Aorta (tissue), 5 donors: ENCODE measurements at regions not wholly inside any gene's neighbourhood (a gene's known extent, or its start where the extent isn't known, plus 50 kb on each side); places are given as distances from the start of the nearest gene placed in this dataset.

Experiments
- ATAC-seq: fragments of 200-7000 bp; cut with Tn5 transposase; one replicate; pipeline ENCODE4 v1.9.1; 2022; ENCODE audit warnings: moderate library complexity; ENCODE audit not compliant: low FRiP score
- DNase-seq, 2 donors: peaks; one replicate each; pipeline ENCODE4 v3.0.0-alpha.2; 2020
- H3K27ac ChIP-seq, 2 donors: one replicate each; pipeline ENCODE4 v1.5.1; 2013; ENCODE audit warnings: low read length in 2 of 2, mild to moderate bottlenecking in 2 of 2, moderate library complexity in 2 of 2, control low read depth in 1 of 2, inconsistent platforms in 1 of 2, low read depth in 1 of 2
- H3K27me3 ChIP-seq, 2 donors: one replicate each; pipeline ENCODE4 v1.6.1; 2013; ENCODE audit warnings: control low read depth in 1 of 2, low read length in 1 of 2, mild to moderate bottlenecking in 1 of 2, moderate library complexity in 1 of 2; ENCODE audit not compliant: insufficient read depth in 2 of 2, control insufficient read depth in 1 of 2
- H3K36me3 ChIP-seq, 2 donors: one replicate each; pipeline ENCODE4 v1.6.1; 2013; ENCODE audit warnings: control low read depth in 1 of 2, low read length in 1 of 2, mild to moderate bottlenecking in 1 of 2; ENCODE audit not compliant: insufficient read depth in 2 of 2, control insufficient read depth in 1 of 2
- H3K4me1 ChIP-seq, 2 donors: one replicate each; pipeline ENCODE4 v1.6.1; 2013; ENCODE audit warnings: low read length in 2 of 2, control low read depth in 1 of 2, mild to moderate bottlenecking in 1 of 2, moderate library complexity in 1 of 2; ENCODE audit not compliant: insufficient read depth in 2 of 2, control insufficient read depth in 1 of 2
- H3K4me3 ChIP-seq, 2 donors: one replicate each; pipeline ENCODE4 v1.5.1; 2013; ENCODE audit warnings: low read length in 2 of 2, control low read depth in 1 of 2, mild to moderate bottlenecking in 1 of 2
- H3K9me3 ChIP-seq: one replicate; pipeline ENCODE4 v1.6.1; 2013; ENCODE audit warnings: mild to moderate bottlenecking, low read length; ENCODE audit not compliant: control insufficient read depth
- WGBS, 2 donors: extraction: QIAGEN DNeasy Blood & Tissue Kit; methylation state at CpG; one replicate each; pipeline ENCODE4 v1.1.7; 2013; 5-methylcytosine and 5-hydroxymethylcytosine counted together
- intact Hi-C, 2 donors: fragments of 100-400 bp; cut with DNase I; formaldehyde crosslinking; loops; one replicate each; pipeline versions ENCODE4 v1.14.2 to v1.15.0; 2022
- donor health status: healthy with polysubstance abuse.
- donor health status: Bipolar disorder and iron deficiency.
- donor health status: DM: no; HTN: no; CAD: no.
- donor health status: DM: no; HTN: no; CAD: no.
- donor health status: DM: yes; HTN: yes; CAD: no.

DNA sequence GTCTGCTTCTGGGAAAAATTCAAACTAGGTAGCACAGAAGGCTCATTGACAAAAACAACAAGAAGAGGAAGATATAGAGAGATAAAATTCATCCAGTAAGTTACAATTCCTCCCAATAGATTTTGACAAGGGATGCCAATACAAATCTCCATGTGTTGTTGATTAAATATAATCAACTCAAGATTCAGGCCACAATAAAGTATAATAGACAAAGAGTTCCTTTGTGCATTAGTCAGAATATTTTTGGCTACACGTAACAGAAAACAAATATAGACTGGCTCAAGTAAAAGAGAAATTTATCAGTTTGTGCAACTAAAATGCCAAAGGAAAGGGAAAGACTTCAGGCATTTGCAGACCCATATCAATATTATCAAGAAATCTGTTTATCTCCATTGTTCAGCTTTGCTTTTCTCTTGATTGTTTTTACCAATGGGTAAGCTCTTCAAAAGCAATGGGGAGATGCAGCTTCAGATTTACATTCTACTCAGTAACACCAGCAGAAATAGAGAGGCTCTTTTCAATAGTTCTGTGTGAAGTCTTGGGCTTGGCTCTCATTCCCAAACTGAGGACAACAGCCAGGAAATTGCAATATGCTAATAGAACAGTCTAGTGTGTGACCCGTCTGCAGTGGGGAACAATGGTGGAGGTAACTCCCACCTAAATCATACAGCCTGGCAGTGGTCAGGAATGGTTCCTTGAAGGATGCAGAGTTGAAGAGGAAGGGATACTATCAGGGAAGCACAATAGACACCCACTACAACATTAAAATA, 77.6 kb upstream of the PROK2 start:
- Histone ChIP-seq H3K27ac (no peak overlapping the region), H3K36me3 (no peaks in the 10 kb centered on the region), H3K27me3 (no peaks in the 10 kb centered on the region), H3K4me1 (no peaks in the 10 kb centered on the region), H3K4me3 (no peak overlapping the region), H3K9me3 (peaks cover 11% of the 10 kb centered on the region)
- no peak for DNase-seq
- intact Hi-C loops: no loop called here
- 18 to 19% methylated on average over 2 of the region's 2 CpGs for WGBS, 2 donors
- no peak for ATAC-seq

DNA sequence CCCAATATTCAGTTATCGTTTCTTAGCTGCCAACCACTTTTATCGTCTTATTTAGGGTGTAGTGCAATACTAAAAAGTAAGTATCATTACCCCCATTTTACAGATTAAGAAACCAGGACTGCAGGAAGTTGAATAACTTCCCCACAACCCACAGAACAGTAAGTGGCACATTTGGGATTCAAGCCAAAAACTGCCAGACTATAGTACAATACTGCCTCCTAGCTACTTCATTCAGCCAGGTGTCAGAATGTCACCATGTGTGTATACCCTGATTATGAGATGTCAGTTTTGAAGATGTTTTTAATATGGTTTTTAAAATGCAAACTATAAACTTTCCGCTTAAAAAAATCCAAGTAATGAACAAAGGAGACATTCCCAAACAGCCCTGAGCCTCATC, 74.2 kb upstream of the PROK2 start:
- no peak for DNase-seq
- H3K36me3 ChIP-seq: no peaks in the 10 kb centered on the region
- no peaks in the 10 kb centered on the region for H3K4me1 ChIP-seq
- no peaks in the 10 kb centered on the region for H3K27me3 ChIP-seq
- ATAC-seq: no peak
- intact Hi-C loops: no loop called here
- no peak overlapping the region for H3K27ac ChIP-seq
- 85 to 87% methylated on average over 3 of the region's 3 CpGs for WGBS, 2 donors
- H3K9me3 ChIP-seq: peaks cover 13% of the 10 kb centered on the region
- H3K4me3 ChIP-seq: no peak overlapping the region

DNA sequence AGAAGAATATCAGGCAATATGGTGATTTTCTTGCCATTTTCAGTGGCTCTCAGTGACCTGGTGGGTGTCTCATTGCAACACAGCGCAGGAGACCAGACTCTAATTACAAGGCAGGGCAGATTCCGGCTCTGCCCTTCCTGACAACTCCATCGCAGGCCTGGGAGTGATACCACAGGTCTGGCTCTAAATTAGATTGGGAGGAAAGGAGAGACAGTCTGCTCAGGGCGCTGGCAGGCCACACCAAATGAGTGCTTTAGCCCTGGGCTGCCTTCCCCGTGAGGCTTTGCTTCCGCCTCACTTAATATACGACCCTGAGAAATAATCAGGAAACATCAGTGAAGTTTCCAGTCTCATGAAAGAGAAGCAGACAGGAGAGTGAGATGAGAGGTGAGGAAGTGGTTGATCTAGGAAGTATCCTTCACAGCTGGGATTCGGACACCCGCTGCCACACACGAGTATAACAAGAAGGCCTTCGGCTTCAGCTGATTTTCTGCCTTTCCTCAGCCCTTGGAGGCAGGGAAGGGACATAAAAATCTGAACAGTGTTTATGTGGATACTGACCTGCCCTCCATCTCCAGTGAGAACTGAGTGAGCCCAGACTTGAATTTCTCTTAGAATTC, 73.7 kb upstream of the PROK2 start:
- H3K4me1 ChIP-seq: no peaks in the 10 kb centered on the region
- ATAC-seq (no peak), DNase-seq (no peak)
- H3K36me3 ChIP-seq: no peaks in the 10 kb centered on the region
- no peak overlapping the region for H3K4me3 ChIP-seq
- no peaks in the 10 kb centered on the region for H3K27me3 ChIP-seq
- 89 to 91% methylated on average over 11 of the region's 11 CpGs for WGBS, 2 donors
- peaks cover 13% of the 10 kb centered on the region for H3K9me3 ChIP-seq
- H3K27ac ChIP-seq: no peak overlapping the region
- intact Hi-C loops: no loop called here

DNA sequence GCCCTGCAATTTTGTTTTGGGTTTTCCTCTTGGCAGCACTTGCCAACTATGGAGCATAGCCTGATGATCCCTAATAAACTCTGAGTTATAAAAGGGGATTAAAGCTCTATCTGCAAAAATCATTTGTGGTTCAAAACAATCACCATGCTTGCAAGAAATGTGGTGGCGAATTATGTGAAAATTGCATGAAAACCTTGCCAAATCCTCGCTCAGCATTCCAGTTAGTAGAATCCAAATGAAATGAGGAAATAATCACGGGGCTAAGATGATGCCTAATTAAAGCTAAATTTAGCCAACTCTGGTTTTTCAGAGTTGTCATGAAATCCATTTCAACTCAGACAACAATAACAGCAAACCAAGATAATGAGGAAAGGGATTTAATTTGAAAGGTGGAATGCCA, 73.0 kb upstream of the PROK2 start:
- intact Hi-C loops: no loop called here
- no peak for ATAC-seq
- no peaks in the 10 kb centered on the region for H3K4me1 ChIP-seq
- no peak overlapping the region for H3K4me3 ChIP-seq
- H3K27me3 ChIP-seq: no peaks in the 10 kb centered on the region
- WGBS, 2 donors: 88 to 89% methylated on average over 3 of the region's 3 CpGs
- H3K9me3 ChIP-seq: peaks cover 13% of the 10 kb centered on the region
- DNase-seq: no peak
- H3K27ac ChIP-seq: no peak overlapping the region
- H3K36me3 ChIP-seq: no peaks in the 10 kb centered on the region

DNA sequence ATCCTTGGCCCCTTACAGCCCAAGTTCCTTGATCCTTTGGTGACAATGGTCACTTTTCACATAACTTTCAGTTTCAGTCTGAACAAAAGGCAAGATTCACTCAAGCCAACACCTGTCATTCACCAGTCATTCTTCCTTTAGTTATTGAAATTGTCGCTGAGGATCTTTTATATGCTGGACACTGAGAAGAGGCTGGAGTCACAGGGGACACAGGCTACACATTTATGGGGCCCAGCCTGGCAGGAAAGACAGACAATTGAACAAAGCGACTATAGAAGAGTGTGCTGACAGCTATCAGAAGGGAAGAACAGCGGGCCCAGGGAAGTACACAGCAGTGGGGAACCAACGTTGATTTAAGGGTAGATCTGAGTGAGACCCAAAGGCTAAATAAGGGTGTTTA, 69.8 kb upstream of the PROK2 start:
- H3K36me3 ChIP-seq: no peaks in the 10 kb centered on the region
- H3K9me3 ChIP-seq: peaks cover 1% of the 10 kb centered on the region
- no peaks in the 10 kb centered on the region for H3K27me3 ChIP-seq
- intact Hi-C loops: no loop called here
- H3K4me1 ChIP-seq: no peaks in the 10 kb centered on the region
- no peak overlapping the region for H3K27ac ChIP-seq
- no peak for ATAC-seq
- DNase-seq: no peak
- H3K4me3 ChIP-seq: no peak overlapping the region
- 91 to 94% methylated on average over 4 of the region's 4 CpGs for WGBS, 2 donors

DNA sequence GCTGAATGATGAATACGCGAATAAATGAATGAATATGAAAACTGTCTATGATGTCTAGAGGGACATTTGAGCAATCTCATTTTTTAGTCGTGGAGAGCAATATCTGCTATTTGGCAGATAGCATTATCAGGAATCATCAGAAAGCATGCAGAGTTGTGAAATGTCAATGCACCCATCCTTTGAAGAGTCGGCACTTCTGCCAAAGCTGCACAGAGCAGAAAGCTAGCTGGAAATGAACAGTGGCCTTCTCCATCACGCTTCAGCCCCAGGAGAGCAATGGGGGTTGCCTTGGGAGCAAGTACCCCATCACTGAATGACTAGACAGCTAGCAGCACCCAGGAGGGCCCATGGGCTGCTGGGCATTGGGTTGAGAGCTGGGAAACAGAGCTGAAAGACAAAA, 69.1 kb upstream of the PROK2 start:
- Histone ChIP-seq H3K9me3 (peaks cover 1% of the 10 kb centered on the region), H3K36me3 (no peaks in the 10 kb centered on the region), H3K27ac (no peak overlapping the region), H3K4me1 (no peaks in the 10 kb centered on the region), H3K4me3 (no peak overlapping the region), H3K27me3 (no peaks in the 10 kb centered on the region)
- DNase-seq (no peak), ATAC-seq (no peak)
- WGBS, 2 donors: 78 to 79% methylated on average over 5 of the region's 5 CpGs
- intact Hi-C loops: no loop called here

DNA sequence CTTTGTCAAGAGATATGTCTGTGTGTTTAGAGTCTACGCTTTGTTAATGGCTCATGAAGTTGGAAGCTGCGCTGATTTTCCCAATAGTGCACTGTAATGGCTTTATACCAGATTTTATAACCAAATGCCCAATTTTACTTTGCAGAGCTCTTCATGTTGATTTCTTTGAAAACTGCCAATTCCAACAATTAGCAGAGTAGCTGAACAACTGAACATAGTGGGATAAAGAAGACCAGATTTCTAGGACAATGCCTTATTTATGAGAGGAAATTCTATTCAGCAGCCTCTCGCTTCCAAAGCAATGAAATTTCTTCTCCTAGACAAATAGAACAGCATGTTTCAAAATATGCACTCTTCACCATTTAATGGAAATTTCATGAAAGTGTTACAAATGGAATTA, 66.9 kb upstream of the PROK2 start:
- WGBS, 2 donors: 92 to 97% methylated on average over 3 of the region's 3 CpGs
- no peak overlapping the region for H3K4me3 ChIP-seq
- no peaks in the 10 kb centered on the region for H3K27me3 ChIP-seq
- ATAC-seq (no peak), DNase-seq (no peak)
- no peaks in the 10 kb centered on the region for H3K36me3 ChIP-seq
- H3K27ac ChIP-seq: no peak overlapping the region
- H3K4me1 ChIP-seq: no peaks in the 10 kb centered on the region
- peaks cover 1% of the 10 kb centered on the region for H3K9me3 ChIP-seq
- intact Hi-C loops: no loop called here

DNA sequence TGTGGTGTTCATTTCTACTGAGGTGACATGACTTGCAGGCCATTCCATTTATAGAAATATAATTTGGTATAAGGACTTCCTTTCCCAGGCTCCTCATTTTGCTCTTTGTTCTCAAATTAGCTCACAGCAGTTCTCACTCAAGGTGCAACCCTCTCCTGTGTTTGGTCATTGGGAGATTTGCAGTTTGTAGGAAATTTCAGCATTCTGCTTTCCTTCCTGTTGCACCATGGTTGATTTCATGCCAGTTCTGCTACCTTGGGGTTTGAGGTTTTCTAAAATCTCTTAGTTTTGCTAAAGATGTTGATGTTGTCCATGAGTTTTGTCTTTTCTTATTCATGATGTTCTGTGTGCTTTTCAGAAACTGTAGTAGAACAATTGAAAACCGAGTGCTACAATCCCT, 65.7 kb upstream of the PROK2 start:
- Histone ChIP-seq H3K27me3 (no peaks in the 10 kb centered on the region), H3K4me1 (no peaks in the 10 kb centered on the region), H3K4me3 (no peak overlapping the region), H3K36me3 (no peaks in the 10 kb centered on the region), H3K27ac (no peak overlapping the region), H3K9me3 (peaks cover 1% of the 10 kb centered on the region)
- DNase-seq (no peak), ATAC-seq (no peak)
- intact Hi-C loops: no loop called here
- WGBS, 2 donors: 66 to 71% methylated on average over 1 of the region's 1 CpG

DNA sequence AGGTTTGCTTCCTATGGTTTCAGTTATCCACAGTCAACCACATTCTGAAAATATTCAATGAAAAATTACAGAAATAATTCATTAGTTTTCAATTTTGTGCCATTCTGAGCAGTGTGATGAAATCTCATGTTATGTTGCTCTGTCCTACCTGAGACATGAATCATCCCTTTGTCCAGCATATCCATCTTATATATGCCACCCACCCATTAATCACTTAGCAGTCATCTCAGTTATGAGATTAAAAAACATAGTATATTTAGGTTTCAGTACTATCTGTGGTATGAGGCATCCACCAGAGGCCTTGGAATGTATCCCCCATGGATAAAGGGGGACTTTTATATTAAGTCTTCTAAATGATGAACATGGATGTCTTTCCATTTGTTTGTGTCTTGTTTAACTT, 64.7 kb upstream of the PROK2 start:
- ATAC-seq (no peak), DNase-seq (no peak)
- intact Hi-C loops: no loop called here
- no peaks in the 10 kb centered on the region for H3K9me3 ChIP-seq
- no peak overlapping the region for H3K27ac ChIP-seq
- H3K4me3 ChIP-seq: no peak overlapping the region
- no peaks in the 10 kb centered on the region for H3K36me3 ChIP-seq
- H3K27me3 ChIP-seq: no peaks in the 10 kb centered on the region
- no peaks in the 10 kb centered on the region for H3K4me1 ChIP-seq
